ENCODE measurements at regions not wholly inside any gene's neighbourhood (a gene's known extent, or its start where the extent isn't known, plus 50 kb on each side); places are given as distances from the start of the nearest gene placed in this dataset.

DNA sequence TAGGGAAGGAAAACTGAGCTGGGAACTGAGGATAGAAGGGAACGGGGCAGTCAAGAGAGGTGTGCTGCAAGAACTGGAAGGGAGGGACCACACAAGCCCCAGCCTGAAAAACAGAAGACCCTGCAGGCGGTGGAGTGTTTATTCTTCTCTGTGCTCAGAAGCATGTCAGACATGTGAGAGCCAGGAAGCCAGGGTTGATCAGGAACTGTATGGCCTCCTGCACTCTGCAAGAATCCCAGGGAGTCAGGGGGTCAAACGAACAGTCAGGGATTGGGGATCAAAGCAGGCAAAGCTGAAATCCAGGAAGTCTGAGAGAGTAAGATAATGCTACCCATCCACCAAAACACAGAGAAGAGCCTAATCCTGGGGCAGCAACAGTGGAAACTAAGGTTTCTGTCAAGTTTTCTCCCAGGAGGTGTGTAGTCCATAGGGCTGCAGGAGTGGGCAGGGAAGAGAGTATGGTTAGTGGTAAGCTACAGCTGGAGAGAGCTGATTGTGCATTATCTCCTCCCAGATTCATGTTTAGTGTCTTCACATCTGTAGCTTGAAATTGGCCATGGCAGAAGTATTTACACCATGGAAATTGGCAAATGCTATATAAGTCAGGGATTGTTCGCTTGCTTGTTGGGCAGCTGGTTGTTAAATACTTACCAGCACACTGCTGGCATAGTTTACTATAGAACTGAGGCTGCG is 115.4 kb upstream of the SLC44A1 start:
- DNase-seq (ENCODE audit: low spot score in 2 of 2) = no peak
- intact Hi-C loops (cut with DNase I; ENCODE audit: low total_unique reads) = no loop called here
- TF ChIP-seq POLR2A (IDR thresholded peaks at IDR 0.05) (no peak), CTCF (IDR thresholded peaks at IDR 0.05) (no peak)
- 82 to 88% methylated on average over 5 of the region's 5 CpGs for WGBS, 2 donors
- H3K4me3 ChIP-seq (ENCODE audit: low read depth, poor library complexity, severe bottlenecking) = no peak overlapping the region

DNA sequence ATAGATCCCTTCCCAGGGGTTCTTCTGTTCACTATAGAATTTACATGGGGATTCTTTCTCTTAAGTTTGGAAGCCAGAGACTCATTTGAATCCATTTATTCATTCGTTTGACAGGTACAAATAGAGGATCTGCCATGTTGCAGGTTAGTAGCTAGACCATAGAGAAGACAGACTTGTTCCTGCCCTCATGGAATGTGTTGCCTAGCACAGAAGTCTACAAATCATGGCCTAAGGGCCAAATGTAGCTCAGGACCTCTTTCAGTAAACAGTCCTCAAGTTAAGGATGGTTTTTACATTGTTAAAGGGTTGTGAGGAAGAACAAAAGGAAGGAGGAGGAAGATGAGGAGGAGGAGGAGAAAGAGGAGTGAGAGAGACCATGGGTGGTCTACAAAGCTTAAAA is 114.7 kb upstream of the SLC44A1 start:
- 89 to 96% methylated on average over 1 of the region's 1 CpG for WGBS, 2 donors
- H3K4me3 ChIP-seq (ENCODE audit: low read depth, poor library complexity, severe bottlenecking) = no peak overlapping the region
- TF ChIP-seq CTCF (IDR thresholded peaks at IDR 0.05) (no peak), POLR2A (IDR thresholded peaks at IDR 0.05) (no peak)
- no peak for DNase-seq (ENCODE audit: low spot score in 2 of 2)
- intact Hi-C loops (cut with DNase I; ENCODE audit: low total_unique reads) = no loop called here

GRCh38 chr9:105131981-105132380 is 112.5 kb upstream of the SLC44A1 start:
- intact Hi-C loops (cut with DNase I; ENCODE audit: low total_unique reads) = no loop called here
- no peak overlapping the region for H3K4me3 ChIP-seq (ENCODE audit: low read depth, poor library complexity, severe bottlenecking)
- WGBS, 2 donors = 79 to 87% methylated on average over 3 of the region's 3 CpGs
- no peak for TF ChIP-seq POLR2A (IDR thresholded peaks at IDR 0.05)
- TF ChIP-seq CTCF (IDR thresholded peaks at IDR 0.05) = no peak
- no peak for DNase-seq (ENCODE audit: low spot score in 2 of 2)

GRCh38 chr9:105132606-105133005 is 111.8 kb upstream of the SLC44A1 start:
- H3K4me3 ChIP-seq (ENCODE audit: low read depth, poor library complexity, severe bottlenecking) = no peak overlapping the region
- TF ChIP-seq POLR2A (IDR thresholded peaks at IDR 0.05) (no peak), CTCF (IDR thresholded peaks at IDR 0.05) (no peak)
- DNase-seq (ENCODE audit: low spot score in 2 of 2) = no peak
- intact Hi-C loops (cut with DNase I; ENCODE audit: low total_unique reads) = no loop called here
- 73 to 85% methylated on average over 2 of the region's 2 CpGs for WGBS, 2 donors

GRCh38 chr9:105138306-105138801 is 106.1 kb upstream of the SLC44A1 start:
- 77 to 79% methylated on average over 5 of the region's 5 CpGs for WGBS, 2 donors
- TF ChIP-seq POLR2A (IDR thresholded peaks at IDR 0.05) (no peak), CTCF (IDR thresholded peaks at IDR 0.05) (no peak)
- DNase-seq (ENCODE audit: low spot score in 2 of 2) = no peak
- H3K4me3 ChIP-seq (ENCODE audit: low read depth, poor library complexity, severe bottlenecking) = no peak overlapping the region
- intact Hi-C loops (cut with DNase I; ENCODE audit: low total_unique reads) = no loop called here

All from lower leg skin (tissue), 4 donors.